ENCODE measurements at regions not wholly inside any gene's neighbourhood (a gene's known extent, or its start where the extent isn't known, plus 50 kb on each side); places are given as distances from the start of the nearest gene placed in this dataset.
"Not testable (repeated sequence)": the region's sequence is repeated elsewhere in the genome, so short reads cannot be mapped to it uniquely, and the experiment has no call there.

DNA sequence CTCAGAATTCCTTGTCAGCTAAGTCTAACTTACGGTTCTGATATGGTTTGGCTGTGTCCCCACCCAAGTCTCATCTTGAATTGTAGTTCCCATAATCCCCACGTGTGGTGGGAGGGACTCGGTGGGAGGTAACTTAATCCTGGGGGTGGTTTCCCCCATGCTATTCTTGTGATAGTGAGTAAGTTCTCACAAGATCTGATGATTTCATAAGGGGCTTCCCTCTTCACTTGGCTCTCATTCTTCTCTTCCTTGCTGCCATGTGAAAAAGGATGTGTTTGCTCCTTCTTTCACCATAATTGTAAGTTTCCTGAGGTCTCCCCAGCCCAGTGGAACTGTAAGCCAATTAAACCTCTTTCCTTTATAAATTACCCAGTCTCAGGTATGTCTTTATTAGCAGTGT, 163.0 kb downstream of the PMAIP1 start:
- DNase-seq (ENCODE audit: low read depth) = not testable (repeated sequence)

DNA sequence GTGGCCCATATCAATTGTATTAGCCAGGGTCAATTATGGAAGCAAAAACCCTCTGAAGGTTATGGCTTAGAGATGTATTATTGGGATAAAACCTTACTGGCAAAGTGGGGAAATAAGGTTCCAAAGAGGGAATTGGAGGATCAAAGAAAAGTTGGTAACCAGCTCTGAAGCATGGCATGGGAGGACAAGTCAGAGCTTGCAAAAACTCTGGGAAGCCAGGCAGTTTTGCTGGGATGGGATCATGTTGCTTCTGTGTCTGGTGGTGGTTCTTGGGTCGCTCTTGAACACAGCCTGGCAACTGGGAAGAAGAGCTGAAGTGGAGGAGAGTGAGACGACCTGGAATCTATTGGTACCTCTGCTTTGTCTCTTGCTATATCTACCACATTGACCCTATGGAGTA, 162.6 kb downstream of the PMAIP1 start:
- DNase-seq (ENCODE audit: low read depth) = no peak

GRCh38 chr18:60060578-60060977, 160.8 kb downstream of the PMAIP1 start:
- no peak for DNase-seq (ENCODE audit: low read depth)

- DNase-seq (ENCODE audit: low read depth) = no peak
Observed at GRCh38 chr18:60060026-60060425, 160.2 kb downstream of the PMAIP1 start.

GRCh38 chr18:60059216-60059615, 159.4 kb downstream of the PMAIP1 start:
- no peak for DNase-seq (ENCODE audit: low read depth)

DNA sequence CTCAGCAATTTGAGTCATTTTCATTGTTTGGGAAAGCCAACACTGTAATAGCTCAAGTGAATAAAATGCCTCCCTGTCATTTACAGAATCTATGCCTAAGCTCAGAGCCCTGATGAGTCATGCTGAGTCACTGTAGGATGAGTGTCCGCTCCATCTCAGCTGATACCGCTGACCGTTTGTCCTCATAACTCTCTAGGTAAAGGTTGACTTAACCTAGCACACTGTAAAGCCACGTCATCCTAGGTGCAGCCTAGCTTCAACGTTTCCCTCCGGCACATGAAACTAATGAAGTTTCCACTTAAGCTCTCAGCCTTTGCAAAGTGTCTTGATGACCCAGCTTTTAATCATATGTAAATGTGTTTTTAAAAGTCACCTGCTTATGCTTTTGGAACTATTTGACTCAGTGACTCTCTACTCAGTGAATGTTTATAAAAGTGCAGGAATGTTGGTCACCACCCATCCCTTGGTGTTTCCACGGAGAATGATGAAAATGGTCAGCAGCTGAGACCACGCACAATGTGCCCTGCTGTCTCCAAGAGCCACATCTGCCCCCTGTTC, 154.0 kb downstream of the PMAIP1 start:
- DNase-seq (ENCODE audit: low read depth) = peak; percentile 94

DNA sequence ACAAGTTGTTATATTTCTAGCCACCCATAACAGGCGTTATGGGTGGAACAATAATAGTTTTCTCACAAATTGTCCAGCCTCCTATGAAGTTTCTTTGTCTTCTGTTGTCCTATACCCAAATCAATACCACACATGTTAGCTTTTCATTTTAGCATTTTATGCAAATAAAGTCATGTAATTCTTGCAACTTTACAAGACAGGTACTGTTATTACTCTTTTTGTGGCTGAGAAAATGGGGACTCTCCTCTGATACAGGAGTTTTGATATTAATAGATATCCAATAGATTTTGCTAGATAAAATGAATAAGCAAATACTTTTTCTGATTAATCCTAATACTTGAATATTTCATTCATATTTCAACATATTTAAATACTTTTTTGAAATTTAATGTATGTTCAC, 151.0 kb downstream of the PMAIP1 start:
- no peak for DNase-seq (ENCODE audit: low read depth)

DNA sequence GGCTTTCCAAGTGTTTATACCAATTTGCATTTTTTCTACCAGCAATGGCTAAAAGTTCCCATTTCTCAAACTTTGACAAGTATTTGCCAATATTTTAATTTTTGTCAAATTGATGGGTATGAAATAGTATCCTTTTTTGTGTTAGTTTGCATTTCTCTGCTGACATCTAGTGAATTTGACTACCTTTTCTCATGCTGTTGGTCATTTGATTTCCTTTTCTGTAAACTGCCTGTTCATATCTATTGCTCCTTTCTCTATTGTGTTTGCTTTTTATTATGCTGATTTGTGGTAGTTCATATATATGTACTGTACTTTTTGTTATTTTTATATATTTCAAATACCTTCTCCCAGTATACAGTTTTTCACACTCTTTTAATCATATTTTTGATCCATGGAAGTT, 149.4 kb downstream of the PMAIP1 start:
- DNase-seq (ENCODE audit: low read depth) = no peak

- peak; percentile 43 for DNase-seq (ENCODE audit: low read depth)
Observed at GRCh38 chr18:60047556-60047955, 147.8 kb downstream of the PMAIP1 start.

DNA sequence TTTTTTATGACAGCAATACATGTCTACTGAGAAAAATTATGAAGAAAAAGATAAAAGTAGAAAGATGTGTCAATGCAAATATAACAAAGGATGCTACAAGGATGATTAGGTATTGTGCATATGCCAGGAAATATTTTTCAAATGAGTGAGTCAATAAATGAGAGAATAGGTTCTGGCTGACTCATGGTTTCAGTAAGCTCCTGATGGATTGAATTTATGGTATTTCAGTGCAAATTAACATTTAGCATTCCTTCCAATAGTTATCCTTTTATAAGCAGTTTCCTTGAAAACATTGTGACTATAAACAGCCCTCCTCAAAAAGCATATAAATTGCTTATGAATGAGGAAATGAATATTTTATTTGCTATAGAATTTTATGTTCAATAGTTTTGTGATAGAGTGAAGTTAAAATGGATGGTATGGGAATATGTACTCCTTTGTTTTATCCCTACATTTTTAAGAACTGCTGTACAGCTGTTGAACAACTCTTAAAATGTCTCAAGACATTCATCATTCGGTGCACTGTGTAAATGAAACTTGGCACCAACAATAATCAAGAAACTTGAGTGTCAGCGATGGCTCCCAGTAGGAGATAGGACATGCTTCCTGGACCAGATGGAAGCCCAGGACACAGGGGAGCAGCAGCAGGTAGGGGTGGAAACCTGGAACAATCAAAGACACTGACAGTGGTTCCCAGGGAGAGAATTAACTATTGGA, 144.7 kb downstream of the PMAIP1 start:
- peak; percentile 80 for DNase-seq (ENCODE audit: low read depth)

- no peak for DNase-seq (ENCODE audit: low read depth)
Observed at GRCh38 chr18:60040971-60041370, 141.2 kb downstream of the PMAIP1 start.

GRCh38 chr18:60038731-60039130, 138.9 kb downstream of the PMAIP1 start:
- DNase-seq (ENCODE audit: low read depth) = no peak

DNA sequence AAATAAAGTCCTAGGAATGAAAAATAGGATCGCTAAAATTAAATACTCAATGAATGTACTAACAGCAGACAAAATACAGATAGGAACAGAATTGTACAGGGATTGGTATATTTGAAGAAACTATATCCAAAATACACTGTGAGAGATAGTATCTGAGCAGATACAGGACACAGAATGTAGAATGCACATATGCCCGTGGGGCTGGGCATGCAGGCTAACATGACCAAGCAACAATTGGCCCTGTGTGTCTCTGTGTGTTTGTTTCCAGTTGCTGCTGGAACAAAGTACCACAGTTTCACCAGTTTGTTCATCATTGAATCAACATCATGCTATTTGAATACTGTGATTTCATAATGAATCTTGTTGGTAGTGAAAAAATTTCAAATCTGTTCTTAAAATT, 127.6 kb downstream of the PMAIP1 start:
- DNase-seq (ENCODE audit: low read depth) = no peak

DNA sequence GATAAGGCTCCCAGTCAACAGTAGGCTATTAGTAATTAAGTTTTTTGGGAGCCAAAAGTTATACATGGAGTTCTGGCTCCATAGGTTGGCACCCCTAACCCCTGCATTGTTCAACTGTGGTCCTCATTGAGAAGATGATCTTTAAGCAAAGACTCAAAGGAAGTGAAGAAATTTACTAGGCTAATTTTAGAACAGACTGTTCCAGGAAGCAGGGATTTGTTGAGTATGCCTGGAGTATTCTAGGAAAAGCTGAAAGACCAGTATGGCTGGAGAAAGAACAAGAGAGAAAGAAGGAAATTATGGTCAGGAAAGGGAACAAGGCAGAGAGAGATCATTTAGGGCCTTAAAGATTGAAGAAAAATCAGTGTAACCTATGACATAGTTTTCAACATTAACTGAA, 125.1 kb downstream of the PMAIP1 start:
- DNase-seq (ENCODE audit: low read depth) = no peak

GRCh38 chr18:60024345-60024744, 124.5 kb downstream of the PMAIP1 start:
- DNase-seq (ENCODE audit: low read depth) = no peak

DNA sequence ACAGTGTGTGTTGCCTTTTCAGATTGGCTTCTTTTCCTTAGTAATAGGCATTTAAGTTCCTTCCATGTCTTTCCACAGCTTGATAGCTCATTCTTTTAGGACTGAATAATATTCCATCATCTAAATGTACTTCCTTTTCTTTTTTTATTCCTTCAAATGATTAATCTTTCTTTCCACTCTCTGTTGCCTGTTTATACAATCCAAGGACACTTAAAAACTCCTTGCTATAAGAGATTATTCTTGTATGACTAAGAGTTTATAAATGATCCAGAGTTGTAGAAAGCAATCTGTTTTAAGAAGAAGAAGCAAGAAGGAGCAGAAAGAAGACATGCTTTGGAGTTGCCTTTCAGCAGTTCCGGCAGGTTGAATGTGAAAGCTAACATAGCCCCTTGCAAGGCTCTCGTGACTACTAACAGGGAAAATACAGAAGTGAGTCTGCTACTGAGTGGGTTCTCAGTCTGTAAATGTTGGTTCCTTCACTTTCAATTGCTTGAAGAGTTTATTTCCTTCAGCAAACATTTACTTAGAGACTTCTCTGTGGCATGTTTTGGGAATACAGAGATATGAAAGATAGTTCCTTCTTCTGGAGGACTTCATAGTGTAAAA, 123.0 kb downstream of the PMAIP1 start:
- no peak for DNase-seq (ENCODE audit: low read depth)

GRCh38 chr18:60021556-60021955, 121.8 kb downstream of the PMAIP1 start:
- no peak for DNase-seq (ENCODE audit: low read depth)

DNA sequence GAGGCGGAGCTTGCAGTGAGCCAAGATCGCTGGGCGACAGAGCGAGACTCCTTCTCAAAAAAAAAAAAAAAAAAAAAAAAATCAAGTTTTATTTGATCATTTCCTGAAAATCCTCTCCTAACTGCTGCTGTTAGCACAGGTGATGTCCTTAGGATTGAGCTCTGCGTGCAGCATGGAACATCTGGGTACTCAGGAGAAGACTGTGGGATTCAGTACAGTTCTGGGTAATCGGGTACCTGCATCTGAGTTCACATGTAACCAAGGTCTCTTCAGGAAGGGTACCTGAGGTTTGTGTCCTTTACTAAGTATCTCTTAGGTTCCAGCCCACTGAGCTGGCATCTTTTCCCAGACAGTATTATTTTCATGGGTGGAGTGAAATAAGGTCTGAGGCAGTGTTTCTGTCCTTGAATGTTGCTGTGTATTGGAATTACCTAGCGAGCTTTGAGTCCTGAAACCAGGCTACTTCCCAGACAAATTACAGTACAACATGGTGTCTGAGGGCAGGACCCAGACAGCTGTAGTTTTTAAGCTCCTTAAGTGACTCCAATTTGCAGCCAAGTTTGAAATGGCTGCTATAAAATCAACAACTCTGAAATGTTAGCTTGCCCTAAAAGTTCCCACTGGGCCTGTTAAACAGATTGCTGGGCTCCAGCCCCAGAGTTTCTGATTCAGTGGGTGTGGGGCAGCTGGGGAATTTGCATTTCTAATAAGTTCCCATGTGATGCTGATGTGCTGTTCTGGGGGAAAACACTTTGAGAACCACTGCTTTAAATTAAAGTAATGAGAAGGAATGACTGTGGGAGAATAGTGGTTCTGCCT, 120.5 kb downstream of the PMAIP1 start:
- no peak for DNase-seq (ENCODE audit: low read depth)

GRCh38 chr18:60019463-60019840, 119.7 kb downstream of the PMAIP1 start:
- DNase-seq (ENCODE audit: low read depth) = peak; percentile 51

DNA sequence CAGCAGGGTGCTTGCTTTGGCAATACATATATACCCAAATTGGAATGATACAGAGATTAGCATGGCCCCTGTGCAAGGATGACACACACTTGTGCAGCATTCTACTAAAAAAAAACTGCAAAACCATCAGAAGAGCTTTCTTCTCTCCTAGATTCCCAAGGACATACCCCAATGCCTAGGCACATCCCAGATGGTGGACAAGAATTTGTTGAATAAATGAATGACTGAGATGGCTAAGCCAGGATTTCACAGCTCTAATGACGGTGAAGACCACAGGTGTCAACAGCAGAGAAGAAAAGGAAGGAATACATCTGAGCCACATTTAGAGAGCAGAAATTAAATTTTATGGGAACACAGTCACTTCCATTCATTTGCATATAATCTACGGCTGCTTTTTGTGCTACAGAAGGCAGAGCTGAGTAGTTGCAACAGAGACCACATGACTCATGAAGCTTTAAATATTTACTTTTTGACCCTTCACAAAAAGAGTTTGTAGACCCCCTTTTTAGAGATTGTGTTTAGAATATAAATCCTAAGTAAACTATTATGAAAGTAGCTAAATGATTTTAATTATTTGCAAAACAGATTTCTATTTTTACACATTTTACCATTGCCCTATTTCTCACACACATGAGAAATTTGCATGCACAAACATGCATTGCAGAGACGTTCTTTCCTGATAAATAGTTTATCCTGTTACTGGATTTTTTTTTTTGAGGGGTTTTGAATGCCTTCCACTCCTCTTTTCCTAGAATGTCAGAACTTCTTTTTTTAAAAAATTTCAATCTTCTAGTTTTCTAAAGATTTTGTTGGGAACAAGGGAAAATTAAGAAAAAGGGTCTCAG, 119.0 kb downstream of the PMAIP1 start:
- DNase-seq (ENCODE audit: low read depth) = no peak

DNA sequence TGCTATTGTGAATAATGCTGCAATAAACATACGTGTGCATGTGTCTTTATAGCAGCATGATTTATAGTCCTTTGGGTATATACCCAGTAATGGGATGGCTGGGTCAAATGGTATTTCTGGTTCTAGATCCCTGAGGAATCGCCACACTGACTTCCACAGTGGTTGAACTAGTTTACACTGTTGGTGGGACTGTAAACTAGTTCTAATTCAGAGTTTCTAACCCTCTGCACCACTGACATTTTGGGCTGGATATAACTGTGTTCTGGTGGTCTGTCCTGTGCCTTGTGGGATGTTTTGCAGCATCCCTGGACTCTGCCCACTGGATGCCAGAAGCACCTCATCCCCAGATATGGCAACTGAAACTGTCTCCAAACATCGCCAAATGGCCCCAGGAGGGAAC, 118.3 kb downstream of the PMAIP1 start:
- DNase-seq (ENCODE audit: low read depth) = not testable (repeated sequence)

DNA sequence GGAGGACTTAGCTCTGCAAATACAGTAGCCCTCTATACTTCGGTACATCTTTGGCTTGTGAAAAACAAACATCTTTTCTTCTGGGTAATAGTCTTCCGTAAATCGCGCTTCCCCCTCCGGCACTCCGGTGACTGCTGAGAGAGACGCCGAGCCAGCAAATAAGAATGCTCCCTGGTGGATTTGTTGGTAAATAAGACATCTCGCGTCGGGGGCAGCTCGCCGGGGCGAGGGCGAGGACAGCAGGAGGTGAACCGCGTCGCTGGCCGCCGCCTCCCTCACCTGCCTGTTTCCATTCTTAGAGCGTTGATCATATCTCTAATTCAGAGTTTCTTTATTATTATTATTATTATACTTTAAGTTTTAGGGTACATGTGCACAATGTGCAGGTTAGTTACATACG, 117.6 kb downstream of the PMAIP1 start:
- DNase-seq (ENCODE audit: low read depth) = no peak
